Keratinocyte (primary cell): ENCODE measurements at regions not wholly inside any gene's neighbourhood (a gene's known extent, or its start where the extent isn't known, plus 50 kb on each side); places are given as distances from the start of the nearest gene placed in this dataset.

Source experiments
- DNase-seq: peaks from one replicate; pipeline ENCODE4 v3.0.0-alpha.2; 2011; ENCODE audit warnings: low read depth, missing footprints, low spot score
- FAIRE-seq: peaks from 2 replicates; lab custom pipeline; 2011; peaks lifted over from hg19 to GRCh38; lab: Jason Lieb, UNC
- H2AFZ ChIP-seq: 2 replicates; pipeline ENCODE4 v1.6.0; 2012; ENCODE audit warnings: low read length, control low read depth, inconsistent platforms; ENCODE audit not compliant: control insufficient read depth
- H3K27ac ChIP-seq: 2 replicates; pipeline ENCODE4 v1.5.1; 2011; ENCODE audit warnings: low read length; ENCODE audit not compliant: control insufficient read depth, insufficient read depth
- H3K27me3 ChIP-seq: 3 replicates; pipeline ENCODE4 v1.6.0; 2011; ENCODE audit warnings: low read length; ENCODE audit not compliant: control insufficient read depth, insufficient read depth; ENCODE audit errors: extremely low read depth
- H3K36me3 ChIP-seq, 2 experiments: 2 replicates in 1 of 2; 3 replicates in 1 of 2; pipeline ENCODE4 v1.5.1; 2011; ENCODE audit warnings: low read length in 2 of 2, mild to moderate bottlenecking in 1 of 2; ENCODE audit not compliant: control insufficient read depth in 2 of 2, insufficient read depth in 2 of 2; ENCODE audit errors: extremely low read depth in 1 of 2
- H3K4me1 ChIP-seq: 3 replicates; pipeline ENCODE4 v1.5.1; 2011; ENCODE audit warnings: low read length; ENCODE audit not compliant: control insufficient read depth, insufficient read depth; ENCODE audit errors: extremely low read depth
- H3K4me2 ChIP-seq: 3 replicates; pipeline ENCODE4 v1.6.0; 2011; ENCODE audit warnings: low read depth, low read length; ENCODE audit not compliant: control insufficient read depth, insufficient read depth; ENCODE audit errors: extremely low read depth
- H3K4me3 ChIP-seq, 3 experiments: fragments of 200-600 bp in 1 of 3; sonication (generic) in 1 of 3; 2 replicates in 2 of 3; 3 replicates in 1 of 3; pipeline ENCODE4 v1.5.1; 2011 to 2016; ENCODE audit warnings: low read length in 3 of 3, mild to moderate bottlenecking in 3 of 3, control low read depth in 2 of 3, inconsistent platforms in 1 of 3, low read depth in 1 of 3, mixed read lengths in 1 of 3, mixed run types in 1 of 3, moderate library complexity in 1 of 3; ENCODE audit not compliant: control insufficient read depth in 2 of 3, insufficient read depth in 2 of 3; ENCODE audit errors: extremely low read depth in 1 of 3
- H3K79me2 ChIP-seq: 2 replicates; pipeline ENCODE4 v1.6.0; 2012; ENCODE audit warnings: low read length; ENCODE audit not compliant: control insufficient read depth, insufficient read depth
- H3K9ac ChIP-seq: 3 replicates; pipeline ENCODE4 v1.6.0; 2011; ENCODE audit warnings: low read length; ENCODE audit not compliant: control insufficient read depth, insufficient read depth; ENCODE audit errors: extremely low read depth
- H3K9me1 ChIP-seq: 3 replicates; pipeline ENCODE4 v1.6.0; 2011; ENCODE audit warnings: low read length; ENCODE audit not compliant: control insufficient read depth, insufficient read depth; ENCODE audit errors: extremely low read depth
- H3K9me3 ChIP-seq: 2 replicates; pipeline ENCODE4 v1.5.1; 2012; ENCODE audit warnings: low read depth, low read length; ENCODE audit not compliant: control insufficient read depth
- H4K20me1 ChIP-seq: 3 replicates; pipeline ENCODE4 v1.6.0; 2011; ENCODE audit warnings: low read length; ENCODE audit not compliant: control insufficient read depth, insufficient read depth; ENCODE audit errors: extremely low read depth
- CTCF ChIP-seq, 3 experiments: IDR thresholded peaks in 1 of 3; conservative IDR thresholded peaks in 1 of 3; optimal IDR thresholded peaks in 1 of 3; 2 replicates in 2 of 3; 3 replicates in 1 of 3; pipeline versions ENCODE3 to v1.5.1; 2011; ENCODE audit warnings: low read length in 3 of 3, mild to moderate bottlenecking in 3 of 3, moderate library complexity in 2 of 3, control low read depth in 1 of 3, inconsistent platforms in 1 of 3; ENCODE audit not compliant: insufficient read depth in 2 of 3; ENCODE audit errors: extremely low read depth in 1 of 3
- EZH2 ChIP-seq: IDR thresholded peaks from one replicate; pipeline ENCODE4 v1.6.1; 2012; ENCODE audit warnings: inconsistent platforms, mild to moderate bottlenecking, low read length, moderate library complexity
- dilution Hi-C: fragments of 300-500 bp; cut with MboI; formaldehyde crosslinking; loops from one replicate; pipeline ENCODE4 v1.7.0; 2020; ENCODE audit warnings: low sequenced_read_pairs; ENCODE audit not compliant: extremely low pct_ligation_motif_present

DNA sequence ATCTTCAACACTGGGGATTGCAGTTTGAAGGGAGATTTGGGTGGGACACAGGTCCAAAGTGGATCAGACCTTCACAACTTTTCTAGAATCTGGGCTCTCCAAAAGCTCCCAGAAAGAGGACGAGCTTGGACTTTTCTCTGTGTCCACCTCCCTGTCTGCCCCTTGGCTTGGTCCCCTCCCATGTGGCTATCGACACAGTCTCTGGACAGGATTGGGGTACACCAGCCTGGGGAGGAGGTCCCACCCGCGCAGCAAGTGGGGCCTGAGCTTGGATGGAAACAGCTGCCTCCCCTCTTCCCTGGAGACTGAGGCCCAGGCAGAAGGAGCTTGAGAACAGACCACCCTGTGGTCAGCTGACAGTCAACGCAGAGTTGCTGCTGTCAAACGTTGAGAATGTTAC, 84.6 kb upstream of the FCN1 start:
- H3K4me1 ChIP-seq = no peaks in the 10 kb centered on the region
- no peaks in the 10 kb centered on the region for H3K27me3 ChIP-seq
- no peak for TF ChIP-seq EZH2
- TF ChIP-seq CTCF (optimal IDR thresholded peaks at IDR 0.05 in 1 of 3, IDR thresholded peaks at IDR 0.05 in 1 of 3, conservative IDR thresholded peaks at IDR 0.05 in 1 of 3; ENCODE audit: extremely low read depth in 1 of 3, insufficient read depth in 2 of 3, low read length in 3 of 3) = no peak
- H3K9ac ChIP-seq = no peak overlapping the region
- H3K79me2 ChIP-seq = no peaks in the 10 kb centered on the region
- DNase-seq (no peak), FAIRE-seq (no peak)
- no peaks in the 10 kb centered on the region for H3K9me1 ChIP-seq
- no peaks in the 10 kb centered on the region for H3K36me3 ChIP-seq
- H3K9me3 ChIP-seq = peaks cover 6% of the 10 kb centered on the region
- no peak overlapping the region for H2AFZ ChIP-seq
- H3K4me3 ChIP-seq = no peak overlapping the region
- H4K20me1 ChIP-seq = no peaks in the 10 kb centered on the region
- no peak overlapping the region for H3K4me2 ChIP-seq
- no peak overlapping the region for H3K27ac ChIP-seq
- dilution Hi-C loops = no loop called here

GRCh38 chr9:135002802-135003201, 84.7 kb upstream of the OLFM1 start:
- Histone ChIP-seq H3K9me3 (peaks cover 5% of the 10 kb centered on the region), H3K79me2 (no peaks in the 10 kb centered on the region), H3K9me1 (no peaks in the 10 kb centered on the region), H3K27me3 (no peaks in the 10 kb centered on the region), H3K27ac (no peak overlapping the region), H3K36me3 (no peaks in the 10 kb centered on the region), H4K20me1 (no peaks in the 10 kb centered on the region), H3K4me3 (no peak overlapping the region), H2AFZ (no peak overlapping the region), H3K9ac (no peak overlapping the region), H3K4me2 (no peak overlapping the region), H3K4me1 (no peaks in the 10 kb centered on the region)
- FAIRE-seq (no peak), DNase-seq (no peak)
- no peak for TF ChIP-seq CTCF (optimal IDR thresholded peaks at IDR 0.05 in 1 of 3, IDR thresholded peaks at IDR 0.05 in 1 of 3, conservative IDR thresholded peaks at IDR 0.05 in 1 of 3; ENCODE audit: extremely low read depth in 1 of 3, insufficient read depth in 2 of 3, low read length in 3 of 3)
- no peak for TF ChIP-seq EZH2
- dilution Hi-C loops = no loop called here
